Stimulated activated CD4-positive, alpha-beta T cell treated with anti-CD3 and anti-CD28 coated beads, Interleukin-4, amount 100 ng/mL, for 4 hours (primary cell): ENCODE measurements at regions not wholly inside any gene's neighbourhood (a gene's known extent, or its start where the extent isn't known, plus 50 kb on each side); places are given as distances from the start of the nearest gene placed in this dataset.

ENCODE experiments used
- DNase-seq, 2 experiments: peaks; one replicate each; pipeline ENCODE4 v3.0.0-alpha.2; 2020

DNA sequence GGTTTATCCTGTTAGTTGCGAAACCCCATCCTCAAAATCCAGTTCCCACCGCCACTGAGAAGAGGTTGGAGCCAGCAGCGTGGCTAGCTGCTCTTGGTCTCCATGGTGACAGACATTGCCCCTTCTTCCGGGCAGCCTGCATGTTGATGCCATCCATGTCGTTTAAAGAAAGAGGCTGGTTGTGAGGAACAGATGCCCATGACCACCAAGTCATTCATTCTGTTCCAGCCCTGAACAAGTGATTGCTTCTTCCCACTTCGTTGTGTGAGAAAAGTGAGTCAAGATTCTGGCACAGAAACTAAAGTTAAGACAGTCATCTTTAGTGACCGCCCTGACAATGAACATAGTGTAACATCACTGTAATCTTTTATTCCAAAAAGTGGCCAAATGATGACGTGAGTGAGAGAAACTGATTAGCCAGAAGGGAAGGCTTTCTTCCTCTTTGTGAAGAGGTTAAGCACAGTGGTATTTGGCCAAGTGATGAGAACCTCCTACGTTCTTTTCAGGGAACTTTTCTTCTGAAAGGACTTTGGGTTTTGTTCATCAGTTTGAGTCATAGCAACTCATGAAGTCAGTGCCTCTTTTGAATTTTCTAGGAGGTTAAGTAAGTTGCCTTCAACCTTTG, 272.5 kb downstream of the GALR1 start:
- DNase-seq = no peak

DNA sequence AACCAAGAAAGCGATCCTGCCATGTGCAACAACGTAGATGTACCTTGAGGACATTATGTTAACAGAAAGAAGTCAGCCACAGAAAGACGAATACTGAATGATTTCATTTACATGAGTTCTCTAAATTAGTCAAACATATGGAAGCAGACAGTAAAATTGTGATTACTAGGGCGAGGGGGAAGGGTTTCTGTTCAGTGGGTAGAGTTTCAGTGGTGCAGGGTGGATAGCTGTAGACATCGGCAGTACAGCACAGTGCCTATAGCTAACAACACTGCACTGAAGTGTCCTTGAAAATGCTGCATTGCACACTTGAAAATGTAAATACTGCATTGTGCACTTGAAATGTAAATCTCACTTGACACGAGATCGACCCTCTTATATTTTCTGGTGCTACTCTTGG, 275.3 kb downstream of the GALR1 start:
- DNase-seq = no peak

DNA sequence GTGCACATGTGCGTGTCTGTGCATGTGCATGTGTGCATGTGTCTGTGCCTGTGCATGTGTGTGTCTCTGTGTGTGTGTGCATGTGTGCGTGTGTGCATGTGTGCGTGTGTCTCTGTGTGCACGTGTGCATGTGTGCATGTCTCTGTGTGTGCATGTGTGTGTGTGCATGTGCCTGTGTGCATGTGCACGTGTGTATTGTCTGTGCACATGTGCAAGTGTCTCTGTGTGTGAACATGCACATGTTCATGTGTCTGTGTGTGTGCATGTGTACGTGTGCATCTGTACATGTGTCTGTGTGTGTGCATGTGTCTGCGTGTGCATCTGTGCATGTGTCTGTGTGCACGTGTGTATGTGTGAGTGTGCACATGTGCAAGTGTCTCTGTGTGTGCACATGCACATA, 277.3 kb downstream of the GALR1 start:
- no peak for DNase-seq

DNA sequence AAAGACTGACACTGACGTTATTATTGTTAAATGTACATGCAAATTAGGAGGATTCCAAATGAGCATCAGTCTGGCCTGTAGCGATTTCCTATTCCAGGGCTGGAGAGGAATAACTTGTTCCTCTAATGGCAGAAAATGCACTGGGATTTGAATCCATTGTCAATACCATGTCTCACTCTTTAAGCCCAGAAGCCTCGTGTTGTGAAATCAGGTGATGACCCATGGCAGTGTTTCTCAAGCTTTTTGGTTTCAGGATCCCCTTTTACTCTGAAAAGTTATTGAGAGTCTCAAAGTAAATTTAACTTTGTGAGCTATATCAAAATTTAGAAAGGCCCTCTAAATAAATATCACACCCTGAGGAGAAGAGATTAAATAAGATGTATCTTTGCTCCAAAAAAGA, 279.2 kb downstream of the GALR1 start:
- no peak for DNase-seq

DNA sequence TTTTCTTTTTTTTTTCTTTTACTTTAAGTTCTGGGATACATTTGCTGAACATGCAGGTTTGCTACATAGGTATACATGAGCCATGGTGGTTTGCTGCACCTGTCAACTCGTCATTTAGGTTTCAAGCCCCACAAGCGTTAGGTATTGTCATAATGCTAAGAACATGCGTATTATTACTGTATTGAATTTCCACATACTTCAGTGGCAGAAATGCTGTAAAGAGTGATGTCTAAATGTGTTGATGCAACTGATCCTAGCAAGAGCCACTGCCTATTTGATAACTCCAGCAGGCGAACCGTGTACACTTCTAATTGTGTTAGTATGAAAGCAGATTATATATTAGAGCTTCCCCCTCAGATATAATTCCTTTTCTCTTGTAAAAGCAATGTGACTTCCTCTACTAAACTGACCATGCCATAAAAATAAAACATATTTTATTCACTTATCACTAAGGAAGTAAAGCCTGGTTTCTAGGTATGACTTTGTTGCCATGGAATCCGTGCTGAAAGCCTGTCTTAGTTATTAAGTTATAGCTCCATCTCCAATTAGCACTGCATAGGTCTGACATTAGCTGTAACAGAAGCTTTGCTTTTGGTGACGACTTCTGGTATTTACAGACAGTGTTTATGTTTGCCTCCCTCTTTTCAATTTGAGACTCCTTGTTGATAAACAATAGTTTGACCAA, 280.0 kb downstream of the GALR1 start:
- no peak for DNase-seq

DNA sequence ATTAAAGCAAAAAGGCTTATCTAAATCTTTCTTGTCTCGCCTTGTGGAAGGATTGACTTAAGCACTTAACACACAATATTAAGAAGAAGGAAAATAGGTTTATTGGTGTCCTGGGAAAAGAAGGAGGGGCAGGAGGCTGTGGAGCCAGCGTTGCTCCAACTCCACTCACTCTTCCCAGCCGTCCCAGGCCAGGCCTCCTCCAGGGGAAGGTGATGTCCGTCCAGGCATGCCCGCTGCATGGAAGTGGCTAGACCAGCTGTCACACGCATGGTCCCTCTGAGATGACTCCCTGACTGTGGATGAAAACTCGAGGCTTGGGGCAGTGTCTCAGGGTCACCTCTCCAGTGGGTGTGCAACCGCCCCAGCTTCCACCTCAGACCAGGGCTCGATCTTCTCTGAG, 281.1 kb downstream of the GALR1 start:
- no peak for DNase-seq

DNA sequence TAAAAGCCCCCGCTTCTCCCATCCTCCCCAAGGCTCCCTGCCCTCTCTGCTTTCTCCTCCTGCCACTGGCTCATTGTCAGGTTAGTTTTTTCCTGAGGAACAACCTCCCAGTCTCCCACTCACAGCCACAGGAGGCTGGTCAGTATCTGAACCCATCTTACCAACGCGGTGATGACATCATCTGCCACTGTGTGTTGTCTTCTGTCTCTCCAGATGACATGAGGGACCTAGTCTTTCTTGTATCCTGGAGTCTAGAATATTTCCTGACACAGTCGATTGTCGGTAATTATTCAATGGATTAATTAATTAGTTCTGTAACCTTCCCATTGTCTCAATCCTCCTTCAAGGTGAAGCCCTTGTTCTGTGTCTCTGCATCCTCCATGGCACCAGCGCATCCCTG, 290.2 kb downstream of the GALR1 start:
- DNase-seq = no peak

DNA sequence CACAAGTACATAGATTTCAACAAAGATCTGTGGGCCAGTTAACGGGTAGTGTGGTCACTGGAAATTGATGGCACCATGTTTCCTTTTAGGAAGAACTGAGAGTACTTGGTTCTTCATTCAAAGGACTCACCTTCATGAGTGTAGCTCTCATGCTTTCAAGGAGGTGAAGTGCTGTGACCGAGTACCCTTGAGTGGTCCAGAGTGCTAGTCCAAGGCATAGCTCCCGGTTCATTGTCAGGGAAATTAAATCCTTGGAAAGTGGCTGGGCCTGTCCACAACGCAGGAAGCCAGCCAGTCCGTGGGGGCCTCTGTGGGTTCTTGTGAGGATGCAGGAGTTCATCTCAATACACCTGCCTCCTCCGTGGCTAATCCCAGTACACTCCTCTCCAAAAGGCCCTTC, 295.1 kb downstream of the GALR1 start:
- DNase-seq = no peak

DNA sequence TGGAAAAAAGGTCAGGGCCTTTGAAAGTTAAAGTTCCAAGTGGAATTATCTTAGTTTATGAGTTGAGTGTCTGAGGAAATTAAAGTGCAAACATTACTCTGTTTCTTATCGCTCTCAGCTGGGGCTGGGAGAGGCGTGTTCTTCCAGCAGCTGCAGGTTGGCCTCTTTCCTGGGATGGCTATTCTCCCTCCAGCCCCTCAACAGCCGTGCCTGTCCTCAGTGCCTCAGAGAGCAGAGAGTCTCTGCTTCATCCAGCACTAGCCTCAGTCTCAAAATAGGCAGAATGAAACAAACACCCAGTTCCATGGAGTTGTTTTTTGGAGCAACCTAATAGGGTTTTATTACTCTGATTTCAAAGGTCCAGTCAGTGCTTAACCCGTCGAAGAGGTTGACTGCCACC, 298.1 kb downstream of the GALR1 start:
- no peak for DNase-seq

DNA sequence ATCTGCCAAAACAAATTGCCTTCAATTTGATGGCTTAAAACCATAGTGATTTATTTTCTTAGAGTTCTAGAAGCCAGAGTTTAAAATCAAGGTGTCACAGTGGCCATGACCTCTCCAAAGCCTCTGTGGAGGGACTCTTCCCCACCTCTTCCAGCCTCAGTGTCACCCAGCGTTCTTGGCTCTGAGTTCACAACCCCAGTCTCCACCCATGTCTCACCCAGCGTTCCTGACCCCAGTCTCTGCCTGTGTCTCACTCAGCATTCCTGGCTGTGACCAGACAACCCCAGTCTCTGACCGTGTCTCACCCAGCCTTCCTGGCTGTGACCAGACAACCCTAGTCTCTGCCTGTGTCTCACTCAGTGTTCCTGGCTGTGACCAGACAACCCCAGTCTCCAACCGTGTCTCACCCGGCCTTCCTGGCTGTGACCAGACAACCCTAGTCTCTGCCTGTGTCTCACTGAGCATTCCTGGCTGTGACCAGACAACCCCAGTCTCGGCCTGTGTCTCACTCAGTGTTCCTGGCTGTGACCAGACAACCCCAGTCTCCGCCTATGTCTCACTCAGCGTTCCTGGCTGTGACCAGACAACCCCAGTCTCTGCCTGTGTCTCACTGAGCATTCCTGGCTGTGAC, 299.3 kb downstream of the GALR1 start:
- DNase-seq = no peak

DNA sequence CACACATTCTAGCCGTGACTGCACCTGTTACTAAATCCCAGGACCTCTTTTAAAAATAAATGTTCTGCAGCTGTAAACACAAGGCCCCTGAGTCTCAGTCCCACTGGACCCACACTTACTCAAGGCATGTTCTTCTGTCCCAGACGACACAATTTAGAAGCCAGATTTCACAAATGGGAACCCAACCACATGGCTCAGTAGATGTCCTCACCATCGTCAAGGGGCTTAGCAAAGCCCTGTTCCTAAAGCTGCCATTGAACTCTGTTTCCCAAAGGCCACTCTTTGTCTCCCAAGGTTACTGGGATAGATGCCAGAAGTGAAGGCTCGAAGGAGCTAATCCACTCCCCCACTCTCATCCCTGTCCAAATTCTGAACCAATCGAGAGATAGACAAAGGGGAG, 301.0 kb downstream of the GALR1 start:
- DNase-seq = no peak

DNA sequence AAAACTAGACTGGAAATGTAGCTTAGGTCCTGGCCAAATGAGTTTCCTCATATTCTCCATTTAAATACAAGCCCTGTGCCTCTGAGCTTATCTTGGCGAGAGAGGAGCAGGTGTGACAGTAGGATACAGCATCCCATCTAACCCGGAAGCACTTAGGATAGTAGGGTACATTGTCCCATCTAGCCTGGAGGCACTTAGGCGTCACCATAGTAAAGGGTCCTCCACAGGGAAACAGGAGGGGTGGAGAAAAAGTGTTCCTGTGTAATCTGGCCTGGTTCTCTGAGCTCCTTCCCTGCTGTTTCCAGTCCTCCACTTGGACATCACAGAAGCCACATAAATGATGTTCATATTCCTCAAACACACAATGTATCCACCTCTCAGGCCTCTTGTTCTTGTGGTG, 301.4 kb downstream of the GALR1 start:
- DNase-seq = no peak

DNA sequence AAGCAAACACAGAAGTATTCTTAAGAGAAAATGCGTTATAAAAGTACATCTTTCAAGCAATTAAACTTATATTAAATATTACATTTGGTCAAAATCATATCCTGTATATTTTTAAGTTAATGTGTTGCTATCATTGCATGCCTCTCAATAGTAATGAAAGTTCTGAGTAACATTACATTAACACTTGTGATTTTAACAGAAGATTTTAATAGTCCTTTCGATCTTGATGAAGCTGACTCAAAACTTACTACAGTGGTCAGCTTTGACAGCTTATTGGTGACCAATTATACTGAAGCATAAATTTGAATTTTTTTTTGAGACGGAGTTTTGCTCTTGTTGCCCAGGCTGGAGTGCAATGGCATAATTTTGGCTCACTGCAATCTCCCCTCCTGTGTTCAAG, 303.3 kb downstream of the GALR1 start:
- DNase-seq = no peak

DNA sequence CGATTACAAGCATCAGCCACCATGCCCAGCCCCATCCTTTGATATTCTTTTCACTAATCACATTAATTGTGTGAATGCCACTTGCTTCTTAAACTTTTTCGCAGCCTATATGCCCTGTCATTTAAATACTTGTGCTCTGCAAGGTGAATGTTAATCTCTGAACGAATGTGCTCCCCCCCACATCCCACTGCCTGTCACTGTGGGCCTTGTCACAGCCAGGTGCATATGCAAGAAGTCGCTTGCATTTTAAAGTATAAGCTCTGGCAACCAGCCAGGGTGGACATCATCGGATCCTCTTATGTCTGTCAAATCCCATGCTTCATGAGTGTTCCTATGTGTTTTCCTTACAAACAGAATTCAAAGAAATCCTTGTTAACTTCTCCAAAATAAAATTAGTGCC, 304.4 kb downstream of the GALR1 start:
- no peak for DNase-seq

DNA sequence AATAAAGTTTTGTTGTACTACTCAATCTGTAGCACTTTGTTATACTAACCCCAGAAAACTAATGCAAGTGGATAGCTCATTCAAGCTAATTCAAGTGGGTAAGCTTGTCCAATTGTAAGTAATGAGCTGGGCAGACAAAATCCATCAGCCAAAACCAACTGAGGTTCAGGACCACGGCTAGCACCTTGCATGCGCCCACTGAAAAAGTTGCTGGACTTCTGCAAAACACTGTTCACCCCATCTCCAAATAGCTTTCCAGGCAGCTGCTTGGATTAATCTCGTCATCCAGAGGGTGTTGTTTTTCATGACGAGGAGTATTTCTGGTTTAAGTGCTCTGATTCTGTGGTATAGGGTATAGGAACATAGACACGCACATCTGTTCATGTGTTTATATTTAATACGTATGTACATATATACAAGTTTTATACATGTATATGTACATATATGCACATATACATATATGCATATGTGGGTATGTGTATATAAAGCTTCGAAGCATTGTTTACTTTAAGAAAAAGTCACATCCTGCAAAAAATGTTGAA, 307.5 kb downstream of the GALR1 start:
- DNase-seq = no peak

DNA sequence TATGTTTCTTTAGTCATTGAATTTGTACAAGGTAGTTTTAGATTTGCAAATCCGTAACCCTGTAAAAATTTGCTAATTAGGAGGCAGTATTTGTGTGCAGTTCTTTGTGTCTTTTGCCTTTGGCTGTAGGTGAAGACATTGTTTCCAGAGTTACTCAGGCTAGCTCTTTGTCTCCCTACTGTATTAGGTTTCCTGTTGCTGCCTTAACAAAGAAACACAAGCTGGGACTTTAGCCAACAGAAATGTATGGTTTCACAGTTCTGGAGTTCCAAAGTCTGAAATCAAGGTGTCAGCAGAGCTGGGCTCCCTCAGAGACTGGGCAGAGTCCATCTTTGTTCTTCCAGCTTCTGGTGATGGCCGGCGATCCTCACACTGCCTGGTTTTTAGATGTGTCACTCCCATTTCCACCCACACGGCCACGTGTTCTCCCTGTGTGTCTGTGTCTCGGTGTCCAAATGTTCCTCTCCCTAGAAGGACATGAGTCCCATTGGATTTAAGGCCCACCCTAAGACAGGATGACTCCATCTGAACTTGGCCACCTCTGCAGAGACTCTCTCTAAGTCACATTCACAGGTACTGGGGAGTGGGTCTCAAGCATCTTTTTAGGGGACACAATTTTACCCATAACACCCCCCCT, 309.7 kb downstream of the GALR1 start:
- no peak for DNase-seq

DNA sequence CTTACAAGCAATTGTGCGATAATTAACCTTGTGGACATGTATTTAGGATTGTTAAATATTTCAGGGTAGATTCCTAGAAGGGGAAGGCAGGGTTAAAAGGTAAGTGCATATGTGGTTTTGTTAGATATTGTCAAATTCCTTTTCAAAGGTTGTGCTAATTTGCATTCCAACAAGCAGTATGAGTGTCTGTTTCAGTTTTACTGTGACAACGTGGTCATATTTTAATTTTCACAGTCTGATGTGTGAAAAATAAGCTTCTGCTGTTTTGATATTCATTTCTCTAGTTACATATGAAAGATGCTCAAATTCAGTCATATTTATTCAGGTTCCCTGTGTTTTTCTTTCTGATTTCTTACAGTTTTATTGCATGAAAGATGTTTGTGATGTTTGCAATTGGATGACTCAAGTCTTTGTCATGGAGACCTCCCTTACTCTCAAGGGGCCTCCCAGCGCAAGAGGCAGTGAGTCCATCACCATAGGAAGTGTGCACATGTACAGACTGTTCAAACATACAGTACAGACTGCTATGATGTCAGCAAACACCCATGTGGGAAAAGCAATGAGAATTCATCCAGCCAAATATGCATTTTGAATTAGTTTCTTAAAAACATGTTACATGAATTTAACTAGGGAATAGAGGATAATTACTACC, 310.8 kb downstream of the GALR1 start:
- DNase-seq = no peak

DNA sequence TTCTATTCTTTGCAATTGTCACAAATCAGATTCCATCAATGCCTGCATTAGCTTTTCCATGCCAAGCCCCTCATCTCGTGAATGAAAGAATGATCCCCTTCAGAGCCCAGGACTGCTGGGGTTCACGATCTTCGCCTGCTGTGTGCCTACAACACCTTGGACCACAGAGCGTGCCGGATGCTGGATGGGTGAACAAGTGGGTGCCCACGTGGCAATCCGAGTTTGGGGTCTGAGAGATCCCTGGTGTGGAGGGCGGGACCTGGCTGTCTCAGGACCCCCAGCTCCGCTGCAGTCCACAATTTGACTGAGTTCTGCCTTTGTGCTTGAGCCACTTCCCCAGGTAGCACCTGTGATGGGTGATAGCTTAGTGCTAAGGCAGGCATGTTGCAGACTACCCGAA, 317.0 kb downstream of the GALR1 start:
- DNase-seq = no peak

DNA sequence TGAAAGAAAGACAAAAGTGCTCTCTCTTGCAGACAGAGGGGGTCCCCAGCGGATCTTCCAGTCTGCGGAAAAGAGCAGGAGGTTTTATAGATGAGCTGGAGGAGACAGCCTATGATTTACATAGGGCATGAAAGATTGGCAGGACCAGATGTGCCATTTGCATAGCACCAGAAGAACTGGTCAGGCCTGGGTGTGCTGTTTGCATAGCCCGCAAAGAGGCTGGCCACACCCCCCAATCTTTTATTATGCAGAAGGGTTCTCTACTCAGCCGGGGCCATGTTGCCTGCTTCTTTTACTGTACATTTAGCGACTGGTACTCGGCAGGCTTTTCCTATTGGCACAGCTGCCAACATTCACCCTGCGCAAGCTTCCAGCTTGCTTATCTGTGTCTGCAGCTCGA, 317.6 kb downstream of the GALR1 start:
- DNase-seq = no peak

DNA sequence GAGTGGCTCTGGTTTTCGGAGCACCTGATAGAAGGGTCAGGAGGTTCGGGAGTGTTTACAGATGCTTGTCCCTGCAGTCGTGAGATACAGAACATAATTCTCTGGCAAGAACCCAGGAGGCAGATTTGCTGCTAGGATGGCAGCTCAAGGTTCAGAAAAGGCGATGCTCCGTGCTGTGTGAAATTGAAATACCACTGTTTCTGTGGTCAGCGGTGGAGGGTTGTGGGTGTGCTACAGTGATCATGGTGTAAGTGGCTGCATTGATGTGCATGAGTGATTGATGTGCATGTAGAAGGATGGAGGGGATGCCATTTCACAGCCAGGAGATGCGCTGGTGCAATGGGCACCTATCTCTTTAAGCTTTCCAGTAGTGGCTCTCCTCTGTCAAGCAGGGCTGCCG, 322.1 kb downstream of the GALR1 start:
- DNase-seq = no peak

DNA sequence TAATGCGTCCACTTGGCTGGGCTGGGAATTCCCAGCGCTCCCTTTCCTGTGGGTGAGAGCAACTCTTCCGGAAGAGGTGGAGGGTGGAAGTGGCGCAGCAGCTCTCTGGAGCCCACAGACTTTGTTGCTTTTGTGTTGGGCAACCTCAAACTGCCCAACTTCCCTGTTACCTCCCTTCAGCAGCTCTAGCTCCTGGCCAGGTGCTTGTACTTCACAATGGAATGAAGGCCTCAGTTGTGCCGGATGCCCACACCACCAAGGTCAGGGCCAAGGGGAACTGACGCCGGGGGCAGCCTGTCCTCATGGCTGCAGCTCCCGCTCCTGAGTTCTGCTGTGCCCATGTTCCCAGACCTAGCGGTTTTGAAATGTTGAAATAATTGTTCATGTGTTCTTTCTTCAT, 322.9 kb downstream of the GALR1 start:
- DNase-seq = no peak

DNA sequence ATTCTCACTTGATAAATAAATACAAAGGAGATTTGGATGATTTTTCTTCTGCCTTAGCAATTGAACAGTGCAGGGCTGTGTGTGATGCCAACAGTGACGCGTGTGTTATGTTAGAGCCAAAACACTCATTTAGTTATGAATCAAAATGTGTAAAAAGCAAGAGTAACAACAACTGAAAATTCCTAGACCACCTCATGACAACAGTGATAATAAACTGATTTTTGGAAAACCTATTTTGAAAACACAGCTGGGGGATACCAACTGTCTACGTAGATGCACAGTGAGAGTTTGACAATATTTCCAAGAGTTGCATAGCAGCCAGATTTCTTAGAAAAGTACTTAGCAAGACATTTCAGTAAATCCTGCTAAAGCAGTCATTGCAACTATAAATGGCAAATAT, 323.9 kb downstream of the GALR1 start:
- no peak for DNase-seq

DNA sequence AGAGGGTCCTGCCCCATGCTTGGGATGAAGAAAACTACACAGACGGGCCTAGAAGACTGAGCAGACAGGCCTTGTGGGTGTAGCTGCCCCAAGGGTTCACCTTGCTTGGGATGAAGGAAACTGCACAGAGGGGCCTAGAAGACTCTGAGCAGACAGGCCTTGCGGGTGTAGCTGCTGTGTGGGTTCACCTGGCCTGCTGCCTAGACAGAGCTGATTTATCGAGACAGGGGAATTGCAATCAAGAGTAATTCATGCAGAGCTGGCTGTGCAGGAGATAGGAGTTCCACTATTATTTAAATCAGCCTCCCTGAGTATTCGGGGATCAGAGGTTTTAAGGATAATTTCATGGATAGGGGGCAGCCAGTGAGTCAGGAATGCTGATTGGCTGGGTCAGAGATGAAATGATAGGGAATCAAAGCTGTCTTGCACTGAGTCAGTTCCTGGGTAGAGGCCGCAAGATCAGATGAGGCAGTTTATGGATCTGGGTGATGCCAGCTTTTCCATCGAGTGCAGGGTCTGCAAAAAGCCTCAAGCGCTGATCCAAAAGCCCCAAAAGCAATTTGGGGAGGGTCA, 341.4 kb downstream of the GALR1 start:
- no peak for DNase-seq
